GM18868 (cell line): ENCODE measurements at regions not wholly inside any gene's neighbourhood (a gene's known extent, or its start where the extent isn't known, plus 50 kb on each side); places are given as distances from the start of the nearest gene placed in this dataset.
"Not testable (repeated sequence)": the region's sequence is repeated elsewhere in the genome, so short reads cannot be mapped to it uniquely, and the experiment has no call there.

Experiments
- ATAC-seq: cut with Tn5 transposase; IDR thresholded peaks from one replicate; pipeline ENCODE4 v1.9.1; 2021; ENCODE audit warnings: mild to moderate bottlenecking, moderate library complexity; ENCODE audit not compliant: unreplicated experiment

DNA sequence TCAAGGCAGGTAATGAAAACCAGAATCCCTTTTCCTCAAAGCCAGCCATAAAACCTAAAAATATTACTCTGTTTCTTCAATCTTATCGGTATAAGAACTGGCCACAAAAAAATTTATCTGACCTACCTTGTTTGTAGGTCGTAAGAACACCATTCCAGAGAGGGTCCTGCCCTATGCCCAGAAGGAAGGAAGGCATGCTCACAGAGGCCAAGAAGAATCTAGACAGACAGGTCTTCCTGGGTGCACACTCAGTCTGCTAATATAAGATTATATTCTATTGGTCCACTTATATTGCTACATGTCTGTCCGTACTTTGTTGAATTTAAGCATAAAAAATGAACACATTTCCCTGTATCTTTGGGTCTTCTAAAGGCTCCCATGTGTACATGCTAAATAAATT, 2136.1 kb upstream of the PCDH20 start:
- ATAC-seq, result no peak

DNA sequence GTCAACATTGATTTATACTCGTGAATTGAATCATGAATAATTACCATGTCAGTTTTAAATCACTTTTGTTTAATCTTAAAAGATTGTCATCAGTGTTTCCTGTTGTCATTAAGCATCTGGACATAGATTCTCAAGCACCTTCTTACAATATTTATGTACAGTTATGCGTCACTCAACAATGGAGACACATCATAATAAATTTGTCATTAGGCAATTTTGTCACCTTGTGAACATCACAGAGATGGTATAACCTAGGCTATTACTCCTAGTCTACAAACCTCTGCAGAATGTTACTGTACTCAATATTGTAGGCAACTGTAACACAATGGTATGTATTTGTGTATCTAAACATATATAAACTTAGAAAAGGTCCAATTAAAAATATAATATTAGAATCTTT, 2130.9 kb upstream of the PCDH20 start:
- ATAC-seq, result no peak

DNA sequence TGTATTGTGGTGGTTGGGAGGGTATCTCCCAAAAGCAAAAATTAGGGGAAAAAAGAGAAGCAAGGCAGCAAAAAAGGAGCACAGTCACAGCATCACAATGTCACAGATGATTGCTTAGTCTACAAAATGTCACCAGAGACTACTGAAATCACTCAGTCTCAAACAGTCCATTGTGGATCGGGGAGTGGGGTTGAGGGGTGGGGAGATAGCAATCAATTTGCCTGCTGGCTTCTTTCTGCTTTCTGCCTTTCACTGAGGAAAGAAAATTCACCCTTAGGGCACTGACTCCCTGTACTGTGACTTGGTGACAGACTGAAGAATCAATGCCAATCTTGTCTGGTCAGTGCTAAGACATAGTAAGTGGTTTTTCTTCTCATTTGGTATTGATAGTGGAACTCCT, 2127.1 kb upstream of the PCDH20 start:
- peak; percentile 67 for ATAC-seq

DNA sequence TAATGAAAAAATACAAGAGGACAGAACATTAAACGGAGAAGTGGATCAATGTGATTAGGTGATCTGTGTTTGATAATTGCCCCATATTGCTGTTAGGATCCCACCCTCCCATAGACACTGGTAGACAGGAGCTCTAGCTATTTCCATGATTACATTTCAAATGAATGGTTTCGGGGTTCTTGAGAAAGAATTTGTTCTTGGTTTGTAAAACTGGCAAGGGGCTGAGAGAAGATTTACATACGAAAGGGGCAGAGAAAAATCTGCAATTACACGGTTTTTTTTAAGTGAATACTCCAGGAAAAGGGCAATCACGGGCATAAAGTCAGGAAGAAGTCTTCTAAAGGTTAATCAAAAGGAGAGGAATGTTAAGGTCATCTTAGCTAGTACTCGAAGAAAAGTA, 2125.7 kb upstream of the PCDH20 start:
- ATAC-seq, result no peak

DNA sequence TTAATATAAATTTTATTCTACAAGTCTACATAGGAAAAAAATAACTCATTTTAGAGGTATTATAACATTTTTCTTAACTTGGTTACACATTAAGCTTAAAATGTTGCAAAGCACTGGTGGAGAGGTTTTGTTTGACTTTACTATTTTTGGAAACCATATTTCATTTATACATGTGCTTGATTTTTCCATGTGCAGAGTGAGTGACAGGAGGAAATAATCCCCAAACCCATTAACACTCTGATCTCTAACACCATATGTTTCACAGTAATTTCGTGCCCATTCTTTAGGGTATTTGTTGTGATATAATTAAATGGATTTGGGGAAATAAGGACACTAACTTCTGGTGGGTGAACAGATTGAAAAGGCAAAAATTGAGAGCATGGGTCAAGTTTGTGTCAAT, 2124.4 kb upstream of the PCDH20 start:
- no peak for ATAC-seq

DNA sequence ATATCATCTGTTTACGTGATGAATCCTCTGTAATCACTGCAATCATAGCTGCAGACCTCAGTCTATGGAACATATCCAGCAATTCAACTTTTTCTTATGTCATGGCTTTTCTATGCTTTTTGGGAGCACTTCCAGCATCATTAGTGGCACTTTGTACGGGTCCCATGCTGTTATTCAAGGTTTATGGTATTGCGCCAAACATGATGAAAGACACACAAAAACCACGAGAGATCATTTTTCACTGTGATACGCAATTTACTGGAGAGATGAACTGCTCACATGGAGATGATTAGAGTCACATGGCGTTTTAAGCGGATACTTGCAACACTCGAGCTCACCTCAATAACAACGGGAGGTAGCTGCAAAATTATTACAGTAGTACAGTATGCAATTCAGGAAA, 2101.7 kb upstream of the PCDH20 start:
- ATAC-seq, result no peak

DNA sequence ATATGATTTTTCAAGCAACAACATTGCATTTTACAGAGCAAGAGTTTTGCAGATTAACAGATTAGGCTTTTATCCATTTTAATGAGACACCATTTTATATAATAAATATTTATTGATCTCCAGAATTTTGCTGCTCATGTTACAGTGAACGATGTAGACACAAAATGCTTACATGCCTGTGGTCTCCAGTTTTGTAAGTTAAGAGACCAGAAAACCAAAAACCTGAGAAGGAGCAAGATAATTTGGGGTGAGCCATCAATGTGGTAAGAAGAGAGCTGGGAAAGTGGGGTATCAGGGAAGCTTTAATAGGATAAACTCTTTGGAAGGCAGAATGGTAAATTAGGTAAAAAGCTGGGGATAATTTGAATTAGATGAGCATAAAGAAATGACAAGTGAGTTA, 2100.5 kb upstream of the PCDH20 start:
- no peak for ATAC-seq

DNA sequence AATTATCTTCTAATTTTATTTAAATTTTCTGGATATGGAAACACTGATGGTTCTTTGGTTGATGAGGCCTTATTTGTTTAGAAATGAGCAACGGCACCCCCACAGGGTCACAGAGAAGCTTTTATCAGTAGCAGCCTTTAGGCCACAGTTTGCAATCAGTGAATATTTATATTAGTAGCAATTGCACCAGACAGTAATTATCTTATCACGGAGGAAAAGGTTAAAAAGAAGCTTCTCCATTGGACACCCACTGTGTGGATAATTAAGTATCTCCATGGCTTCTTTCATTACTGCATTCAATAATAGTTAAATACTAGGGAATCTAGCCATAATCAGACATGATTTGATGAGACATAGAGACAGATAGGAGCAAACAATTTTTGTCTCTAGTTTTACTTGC, 2099.2 kb upstream of the PCDH20 start:
- no peak for ATAC-seq

DNA sequence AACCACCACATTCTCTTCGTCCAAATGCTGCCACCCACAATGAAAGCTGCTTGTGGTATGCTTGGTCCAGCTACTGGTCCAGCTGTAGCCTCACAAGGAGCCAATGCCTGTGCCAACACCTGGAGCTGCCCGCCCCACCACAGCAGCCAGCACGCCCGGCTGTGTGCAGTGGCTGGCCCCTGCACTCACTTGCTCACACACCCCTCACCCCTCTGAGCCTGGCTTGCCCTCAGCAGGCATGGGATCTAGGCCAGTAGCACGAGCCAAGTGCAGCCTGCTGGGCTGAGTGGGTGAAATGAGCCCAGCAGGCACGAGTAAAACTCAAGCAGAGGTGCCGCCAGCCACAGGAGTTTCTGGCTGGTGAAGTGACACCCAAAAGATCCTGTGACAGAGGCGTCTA, 2096.4 kb upstream of the PCDH20 start:
- no peak for ATAC-seq

DNA sequence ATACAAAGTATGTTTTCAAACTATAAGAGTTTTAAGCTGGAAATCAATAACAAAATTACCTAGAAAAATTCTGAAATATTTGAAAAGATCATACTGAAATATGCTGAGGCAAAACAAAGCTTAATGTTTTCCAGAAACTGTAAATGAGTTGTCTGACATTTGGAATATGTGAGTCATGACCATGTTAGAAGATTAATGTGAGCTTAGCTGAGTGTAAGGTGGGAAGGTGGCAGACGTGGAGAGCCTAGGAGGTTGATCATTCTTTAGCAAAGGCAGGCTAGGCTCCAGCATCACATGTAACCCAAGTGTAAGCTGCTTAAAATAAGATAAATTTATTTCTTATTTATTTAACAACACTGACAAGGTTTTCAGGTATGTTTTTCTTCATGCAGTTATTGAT, 2086.1 kb upstream of the PCDH20 start:
- ATAC-seq, result no peak

DNA sequence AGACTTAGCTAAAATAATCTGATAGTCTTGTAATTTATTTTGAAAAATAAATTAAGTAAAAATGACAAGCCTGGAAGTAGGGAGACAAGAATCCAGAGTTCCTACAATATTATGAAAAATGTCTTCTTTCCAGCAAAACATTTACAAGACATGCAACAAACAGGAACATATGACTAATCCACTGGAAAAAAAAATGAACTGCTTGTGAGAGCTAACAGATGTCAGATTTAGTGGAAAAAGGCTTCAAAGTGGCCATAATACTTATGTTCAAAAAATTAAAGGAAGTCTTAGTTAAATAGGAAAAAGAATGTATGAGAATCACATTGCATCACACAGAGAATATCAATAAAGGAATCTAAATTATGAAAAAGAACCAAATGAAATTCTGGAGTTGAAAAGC, 2082.0 kb upstream of the PCDH20 start:
- no peak for ATAC-seq

DNA sequence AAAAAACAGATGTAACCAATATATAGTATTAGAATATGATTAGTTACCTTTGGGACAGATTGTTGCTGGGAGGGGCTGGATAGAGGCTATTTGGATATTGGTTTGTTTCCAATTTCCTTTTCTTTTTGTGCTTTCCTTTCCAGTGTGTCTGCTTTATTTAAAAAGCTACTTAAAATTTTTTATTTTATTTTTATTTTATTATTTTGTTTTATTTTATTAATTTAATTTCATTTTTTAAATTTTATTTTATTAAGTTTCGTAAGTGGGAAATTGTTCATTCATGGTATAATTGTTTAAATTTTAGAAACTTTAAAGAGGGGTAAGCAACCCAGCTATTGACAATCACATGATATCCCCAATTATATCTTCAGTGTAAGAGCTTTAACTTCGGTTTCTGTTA, 2077.0 kb upstream of the PCDH20 start:
- ATAC-seq, result no peak

DNA sequence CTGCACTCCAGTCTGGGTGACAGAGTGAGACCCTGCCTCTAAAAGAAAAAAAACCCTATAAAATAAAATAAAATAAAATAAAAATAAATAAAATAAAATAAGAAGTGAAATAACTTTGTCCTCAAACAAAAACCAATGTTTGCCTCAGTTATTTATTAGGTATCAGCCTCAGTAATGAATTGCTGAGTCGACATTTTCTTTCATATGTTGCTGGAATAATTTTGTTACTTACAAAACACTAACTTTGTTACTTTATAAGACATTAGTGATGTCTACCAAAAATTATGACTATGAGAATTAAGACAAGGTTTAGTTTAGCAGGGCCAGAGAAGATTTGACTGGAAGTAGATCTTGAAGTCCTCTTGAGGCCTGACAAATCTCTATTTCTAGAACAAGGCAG, 2074.5 kb upstream of the PCDH20 start:
- ATAC-seq, result no peak

DNA sequence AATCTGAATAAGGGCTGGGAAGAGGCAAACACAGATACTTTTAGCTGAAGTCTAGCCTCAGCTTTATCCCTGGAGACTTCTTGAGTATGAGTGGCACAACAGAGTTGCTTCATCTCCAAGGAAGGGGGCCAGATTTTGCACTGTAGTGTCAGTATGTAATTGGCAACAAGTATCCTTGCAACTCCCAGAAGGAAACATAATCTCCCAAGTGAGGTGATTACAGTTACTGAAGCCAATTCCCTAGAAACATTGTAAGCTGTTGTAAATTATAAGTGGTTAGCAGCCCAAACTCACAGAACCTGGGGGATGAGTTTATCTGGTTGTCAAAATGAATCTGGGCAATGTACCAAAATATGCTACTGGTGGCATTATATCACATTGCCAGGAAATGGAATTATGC, 2065.7 kb upstream of the PCDH20 start:
- ATAC-seq, result no peak

DNA sequence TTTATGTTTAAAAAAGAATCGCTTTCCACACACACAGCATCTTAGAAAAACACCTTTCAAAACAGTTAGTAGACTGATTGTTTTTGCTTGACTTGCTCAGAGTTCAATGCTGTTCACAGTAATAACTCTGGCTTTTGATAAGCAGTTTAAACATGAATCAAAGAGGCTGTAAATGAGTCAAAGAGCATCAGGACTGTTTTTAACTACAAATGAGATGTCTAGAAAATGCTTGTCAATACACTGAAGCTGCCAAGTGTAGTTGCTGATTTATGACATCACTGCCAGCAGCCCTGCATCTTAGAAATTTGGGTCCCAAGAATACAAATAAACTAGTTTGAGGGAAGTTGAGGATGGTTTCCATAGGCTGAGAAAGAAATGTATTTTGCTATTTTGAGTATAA, 2057.1 kb upstream of the PCDH20 start:
- ATAC-seq, result no peak

DNA sequence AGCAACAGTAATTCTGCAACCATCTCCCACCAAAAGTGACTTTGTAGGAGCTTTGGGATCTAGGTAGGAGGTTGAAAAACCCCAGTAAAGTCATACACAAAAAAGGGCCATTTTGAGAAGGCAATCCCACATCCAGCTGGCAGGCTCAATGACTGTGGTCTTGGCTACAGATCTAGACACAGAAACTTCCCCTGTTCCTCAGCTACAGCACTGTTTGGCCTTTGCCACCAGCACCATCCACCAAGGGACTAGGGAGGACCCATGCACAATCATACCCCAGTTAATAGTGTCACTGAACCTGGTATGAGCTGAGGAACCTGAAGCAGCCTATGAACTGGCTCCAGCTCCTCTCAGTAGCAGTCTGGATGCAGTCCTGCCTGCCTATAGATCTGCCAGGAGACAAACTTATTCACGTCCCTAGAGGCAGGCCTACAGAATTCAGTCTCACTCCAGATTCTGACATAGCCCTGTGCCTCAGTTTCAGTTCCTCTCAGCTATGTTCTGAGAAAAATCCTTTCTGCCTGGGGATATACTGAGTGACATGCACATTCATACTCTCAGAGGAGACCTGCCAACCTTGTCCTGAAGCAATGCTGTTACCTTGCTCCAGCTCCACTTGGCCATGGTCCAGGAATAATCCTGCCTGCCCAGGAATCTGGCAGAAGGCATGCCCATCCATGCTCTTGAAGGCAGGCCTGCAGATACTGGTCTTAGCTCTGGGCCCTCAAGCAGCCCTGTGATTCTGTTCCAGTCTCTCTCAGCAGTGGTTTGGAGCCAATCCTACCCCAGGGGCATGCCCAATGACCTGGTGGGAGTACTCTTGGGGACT, 2048.3 kb upstream of the PCDH20 start:
- ATAC-seq, result peak; percentile 97

DNA sequence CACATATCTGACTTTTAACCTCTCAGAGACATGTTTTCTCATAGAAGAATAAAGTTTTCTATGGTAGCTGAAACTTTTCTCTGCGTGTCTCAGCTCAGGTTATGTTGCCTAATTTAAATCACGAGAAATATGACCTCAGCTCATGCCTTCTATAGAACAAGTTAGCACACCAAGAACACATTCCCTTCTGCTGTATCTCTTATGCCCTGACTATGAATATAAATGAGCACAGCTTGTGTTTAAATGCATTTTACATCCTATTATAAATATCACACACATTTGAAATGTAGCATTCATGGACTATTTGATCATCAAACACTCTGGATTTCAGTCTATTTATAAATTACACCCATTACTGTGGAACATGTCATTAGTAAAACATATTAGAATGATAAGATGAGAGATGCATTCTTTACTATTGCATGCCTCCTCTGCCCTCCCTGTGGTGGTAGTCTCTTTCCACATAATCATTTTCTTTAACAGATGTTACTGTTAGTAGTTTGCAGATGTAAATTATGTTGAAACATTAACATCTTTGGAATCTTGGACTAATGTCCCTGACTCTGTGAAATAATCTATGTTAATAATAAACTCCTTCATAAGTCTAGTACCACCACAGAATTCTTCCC, 2044.9 kb upstream of the PCDH20 start:
- ATAC-seq, result no peak

DNA sequence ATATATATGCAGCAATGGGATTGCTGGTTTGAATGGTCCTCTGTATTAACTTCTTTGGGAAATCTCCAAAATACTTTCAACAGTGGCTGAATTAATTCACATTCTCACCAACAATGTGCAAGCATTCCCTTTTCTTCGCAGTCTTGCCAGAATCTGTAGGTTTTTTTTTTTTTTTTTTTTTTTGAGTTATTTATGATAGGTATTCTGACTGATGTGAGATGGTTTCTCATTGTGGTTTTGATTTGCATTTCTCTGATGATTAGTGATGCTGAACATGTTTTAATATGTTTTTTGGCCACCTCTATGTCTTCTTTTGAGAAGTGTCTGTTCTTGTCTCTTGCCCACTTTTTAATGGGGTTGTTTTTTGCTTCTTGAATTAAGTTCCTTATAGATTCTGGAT, 2041.5 kb upstream of the PCDH20 start:
- ATAC-seq, result no peak

DNA sequence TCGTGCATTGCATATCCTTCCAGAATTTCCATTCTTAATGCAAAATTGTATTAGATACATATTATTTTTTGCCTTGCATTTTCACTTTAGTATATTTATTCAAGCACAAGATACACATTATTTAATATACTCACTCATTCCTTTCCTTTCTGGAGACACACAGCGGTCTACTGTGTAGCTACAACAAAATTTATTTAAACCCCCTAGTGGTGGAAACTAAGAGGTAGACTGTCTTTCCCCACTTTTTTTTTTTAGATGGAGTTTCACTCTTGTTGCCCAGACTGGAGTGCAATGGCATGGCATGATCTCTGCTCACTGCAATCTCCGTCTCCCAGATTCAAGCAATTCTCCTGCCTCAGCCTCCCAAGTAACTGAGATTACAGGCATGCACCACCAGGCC, 2040.3 kb upstream of the PCDH20 start:
- ATAC-seq, result peak; percentile 56

DNA sequence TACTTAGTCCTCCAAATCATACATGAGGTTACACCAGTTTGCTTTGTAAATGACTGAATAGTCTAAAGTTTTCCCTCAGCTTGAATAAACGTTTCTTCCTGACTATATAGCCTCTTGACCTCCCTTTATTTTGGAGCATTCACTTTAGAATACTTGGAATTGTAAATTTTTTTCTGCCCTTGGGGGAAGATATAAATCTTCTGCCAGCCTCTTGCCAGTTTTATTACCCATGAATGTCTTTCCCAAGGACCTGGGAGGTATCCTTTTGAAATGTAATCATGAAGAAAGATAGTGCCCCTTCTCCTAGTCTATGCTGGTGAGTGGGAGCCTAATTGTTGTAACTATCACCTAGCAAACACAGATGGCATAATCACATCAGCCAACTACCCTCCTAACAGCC, 2033.9 kb upstream of the PCDH20 start:
- ATAC-seq, result no peak

DNA sequence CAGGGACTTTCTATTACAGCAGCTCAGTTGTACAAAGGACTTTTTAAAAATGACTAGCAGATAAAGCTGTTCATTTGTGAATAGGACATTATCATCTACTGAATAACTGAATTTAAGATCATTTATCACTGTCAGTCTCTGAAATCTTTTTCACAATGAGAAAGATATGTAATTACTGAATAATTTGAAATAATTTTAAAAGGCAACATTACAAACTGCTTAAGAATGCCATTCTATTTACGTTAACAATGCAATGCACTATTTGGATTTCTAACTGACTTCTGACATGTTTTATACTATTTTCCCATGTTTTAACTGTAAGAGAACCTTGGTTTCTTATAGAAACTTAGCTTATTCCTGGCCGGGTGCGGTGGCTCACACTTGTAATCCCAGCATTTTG, 2033.0 kb upstream of the PCDH20 start:
- ATAC-seq, result no peak

DNA sequence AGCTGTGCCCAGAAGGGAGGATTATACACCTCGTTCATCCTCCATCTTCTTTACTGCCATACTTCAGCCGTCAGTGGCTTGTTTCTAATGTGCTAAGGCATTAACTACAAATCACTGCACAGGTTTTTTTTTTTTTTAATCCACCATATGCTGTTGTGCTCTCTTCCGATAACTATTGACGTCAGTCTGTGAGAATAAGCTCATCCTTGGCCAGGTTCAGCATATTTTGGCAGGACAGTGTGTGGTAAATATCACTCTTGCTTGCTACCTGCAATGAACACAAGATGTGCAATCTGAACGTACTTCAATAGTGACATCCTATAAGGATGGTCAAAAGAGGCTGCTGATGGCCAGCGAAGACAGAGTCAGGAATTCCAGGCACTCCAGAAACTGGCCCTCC, 2030.7 kb upstream of the PCDH20 start:
- no peak for ATAC-seq

DNA sequence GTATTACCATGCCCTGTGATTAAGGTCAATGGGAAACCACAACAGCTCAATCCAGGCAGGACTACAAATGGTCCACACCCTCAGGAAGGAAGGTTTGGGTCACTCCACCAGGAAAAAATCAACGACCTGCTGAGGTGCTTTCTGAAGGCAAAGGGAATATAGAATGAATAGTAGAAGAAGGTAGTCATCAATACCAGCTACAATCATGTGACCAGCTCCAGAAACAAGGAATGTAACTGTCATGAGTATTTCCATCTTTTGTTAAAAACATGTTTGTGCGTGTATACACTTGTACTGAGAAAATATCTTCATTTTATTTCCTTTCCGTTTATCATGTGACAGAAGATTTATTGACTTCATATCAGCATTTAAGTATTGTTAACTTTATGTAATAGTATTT, 2028.6 kb upstream of the PCDH20 start:
- not testable (repeated sequence) for ATAC-seq
